ENCODE measurements at regions not wholly inside any gene's neighbourhood (a gene's known extent, or its start where the extent isn't known, plus 50 kb on each side); places are given as distances from the start of the nearest gene placed in this dataset.

GRCh38 chr11:134522782-134523570 lies 110.9 kb upstream of the B3GAT1 start:
- CTCF ChIA-PET (ENCODE audit: low intra/inter-chr PET ratio), result no interaction called here
- WGBS (ENCODE audit: insufficient coverage, low coverage, missing lambda C conversion rate), result 25% methylated on average over 14 of the region's 33 CpGs
- Histone ChIP-seq H3K4me1 (replicated peaks in 1 of 2; ENCODE audit: control insufficient read depth in 2 of 2, insufficient read depth in 2 of 2, low read length in 2 of 2) (no peaks in the 10 kb centered on the region), H3K9ac (ENCODE audit: insufficient read depth in 1 of 2, low read depth in 2 of 2, low read length in 2 of 2) (no peak overlapping the region), H3K79me2 (ENCODE audit: control insufficient read depth, insufficient read depth, low read length) (no peaks in the 10 kb centered on the region), H3K27me3 (ENCODE audit: control insufficient read depth in 2 of 2, insufficient read depth in 2 of 2, low read length in 2 of 2) (peaks cover 0 to 63% of the 10 kb centered on the region in 2 experiments; a peak in 4 of 5 replicates), H3K4me2 (ENCODE audit: insufficient read depth, low read length) (no peak overlapping the region), H4K20me1 (replicated peaks; ENCODE audit: control insufficient read depth, insufficient read depth, low read length) (peaks cover 2% of the 10 kb centered on the region), H2AFZ (ENCODE audit: low read depth, low read length) (no peak overlapping the region), H3K27ac (ENCODE audit: extremely low read depth, low read depth, low read length) (no peak overlapping the region), H3K36me3 (ENCODE audit: control insufficient read depth, insufficient read depth, low read length) (no peaks in the 10 kb centered on the region), H3K4me3 (no peak overlapping the region), H3K9me1 (ENCODE audit: control insufficient read depth, insufficient read depth, low read length) (no peaks in the 10 kb centered on the region), H3K9me3 (replicated peaks; ENCODE audit: control insufficient read depth, insufficient read depth, low read depth, low read length) (no peaks in the 10 kb centered on the region)
- POLR2A ChIA-PET, result interaction anchor here (0.8 kb wide), 1 partner anchor 14 kb away, joined by 3 read pairs; no protein-coding TSS in a partner anchor
- no peak for DNase-seq (ENCODE audit: extremely low read depth in 1 of 4, low spot score in 3 of 4)
- no peak for ATAC-seq
- BruUV-seq (replicated peaks), result no TSS peak
- FAIRE-seq, result no peak
- in situ Hi-C loops (cut with MboI), result no loop called here
- intact Hi-C loops (cut with micrococcal nuclease), result no loop called here
- TF ChIP-seq, protein P1, sequence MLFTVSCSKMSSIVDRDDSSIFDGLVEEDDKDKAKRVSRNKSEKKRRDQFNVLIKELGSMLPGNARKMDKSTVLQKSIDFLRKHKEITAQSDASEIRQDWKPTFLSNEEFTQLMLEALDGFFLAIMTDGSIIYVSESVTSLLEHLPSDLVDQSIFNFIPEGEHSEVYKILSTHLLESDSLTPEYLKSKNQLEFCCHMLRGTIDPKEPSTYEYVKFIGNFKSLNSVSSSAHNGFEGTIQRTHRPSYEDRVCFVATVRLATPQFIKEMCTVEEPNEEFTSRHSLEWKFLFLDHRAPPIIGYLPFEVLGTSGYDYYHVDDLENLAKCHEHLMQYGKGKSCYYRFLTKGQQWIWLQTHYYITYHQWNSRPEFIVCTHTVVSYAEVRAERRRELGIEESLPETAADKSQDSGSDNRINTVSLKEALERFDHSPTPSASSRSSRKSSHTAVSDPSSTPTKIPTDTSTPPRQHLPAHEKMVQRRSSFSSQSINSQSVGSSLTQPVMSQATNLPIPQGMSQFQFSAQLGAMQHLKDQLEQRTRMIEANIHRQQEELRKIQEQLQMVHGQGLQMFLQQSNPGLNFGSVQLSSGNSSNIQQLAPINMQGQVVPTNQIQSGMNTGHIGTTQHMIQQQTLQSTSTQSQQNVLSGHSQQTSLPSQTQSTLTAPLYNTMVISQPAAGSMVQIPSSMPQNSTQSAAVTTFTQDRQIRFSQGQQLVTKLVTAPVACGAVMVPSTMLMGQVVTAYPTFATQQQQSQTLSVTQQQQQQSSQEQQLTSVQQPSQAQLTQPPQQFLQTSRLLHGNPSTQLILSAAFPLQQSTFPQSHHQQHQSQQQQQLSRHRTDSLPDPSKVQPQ (CRISPR knock-in tag; IDR thresholded peaks at IDR 0.05; ENCODE audit: borderline replicate concordance), result no peak
- TF ChIP-seq ZNF583 (CRISPR knock-in tag; IDR thresholded peaks at IDR 0.05) (no peak), ZNF175 (CRISPR knock-in tag; IDR thresholded peaks at IDR 0.05; ENCODE audit: low read depth) (no peak), ZNF79 (CRISPR knock-in tag; IDR thresholded peaks at IDR 0.05; ENCODE audit: low read depth) (no peak), FOS (IDR thresholded peaks at IDR 0.05; ENCODE audit: extremely low read depth, insufficient read length) (no peak), TCF7L2 (IDR thresholded peaks at IDR 0.05; ENCODE audit: low read depth, low read length) (no peak), ZFX (CRISPR knock-in tag; IDR thresholded peaks at IDR 0.05) (no peak), CTCFL (IDR thresholded peaks at IDR 0.05; ENCODE audit: borderline replicate concordance, insufficient read depth, low read depth, low read length, poor library complexity, severe bottlenecking) (no peak), MED1 (CRISPR knock-in tag; IDR thresholded peaks at IDR 0.05; ENCODE audit: borderline replicate concordance) (no peak), MCM5 (IDR thresholded peaks at IDR 0.05; ENCODE audit: low read depth) (no peak), HMG20B (CRISPR knock-in tag; IDR thresholded peaks at IDR 0.05) (no peak), CREB3L1 (IDR thresholded peaks at IDR 0.05; ENCODE audit: borderline replicate concordance, low read depth) (no peak)
